Stimulated activated CD8-positive, alpha-beta memory T cell treated with anti-CD3 and anti-CD28 coated beads, Interleukin-15, amount 100 ng/mL, for 4 hours (primary cell): ENCODE measurements at regions not wholly inside any gene's neighbourhood (a gene's known extent, or its start where the extent isn't known, plus 50 kb on each side); places are given as distances from the start of the nearest gene placed in this dataset.
"Not testable (repeated sequence)": the region's sequence is repeated elsewhere in the genome, so short reads cannot be mapped to it uniquely, and the experiment has no call there.

ENCODE experiments used
- DNase-seq, 2 donors: peaks; one replicate each; pipeline ENCODE4 v3.0.0-alpha.2; 2020; ENCODE audit warnings: low read depth in 2 of 2

- no peak for DNase-seq
Measured at GRCh38 chr14:101634850-101635748, 73.8 kb downstream of the DIO3 start.

- no peak for DNase-seq
Measured at GRCh38 chr14:101635749-101636560, 74.7 kb downstream of the DIO3 start.

- DNase-seq = no peak
Measured at GRCh38 chr14:101639241-101639833, 78.0 kb downstream of the DIO3 start.

- DNase-seq = no peak
Measured at GRCh38 chr14:101643651-101644050, 82.4 kb downstream of the DIO3 start.

- DNase-seq = no peak
Measured at GRCh38 chr14:101654051-101654450, 92.8 kb downstream of the DIO3 start.

GRCh38 chr14:101657372-101657771 is 96.1 kb downstream of the DIO3 start:
- DNase-seq = no peak

GRCh38 chr14:101665478-101666078 is 95.9 kb upstream of the PPP2R5C start:
- DNase-seq = no peak

GRCh38 chr14:101666264-101666663 is 95.2 kb upstream of the PPP2R5C start:
- no peak for DNase-seq

- DNase-seq = no peak
Measured at GRCh38 chr14:101669629-101670028, 91.9 kb upstream of the PPP2R5C start.

- no peak for DNase-seq
Measured at GRCh38 chr14:101673873-101674272, 87.6 kb upstream of the PPP2R5C start.

- not testable (repeated sequence) for DNase-seq
Measured at GRCh38 chr14:101675835-101676234, 85.7 kb upstream of the PPP2R5C start.

- not testable (repeated sequence) for DNase-seq
Measured at GRCh38 chr14:101677912-101678327, 83.6 kb upstream of the PPP2R5C start.

GRCh38 chr14:101681795-101682194 is 79.7 kb upstream of the PPP2R5C start:
- no peak for DNase-seq

- DNase-seq = no peak
Measured at GRCh38 chr14:101683365-101683764, 78.1 kb upstream of the PPP2R5C start.

- DNase-seq = no peak
Measured at GRCh38 chr14:101687756-101688546, 73.6 kb upstream of the PPP2R5C start.

- DNase-seq = no peak
Measured at GRCh38 chr14:101689039-101689501, 72.4 kb upstream of the PPP2R5C start.

- not testable (repeated sequence) for DNase-seq
Measured at GRCh38 chr14:101689966-101690365, 71.5 kb upstream of the PPP2R5C start.

GRCh38 chr14:101695659-101696058 is 65.8 kb upstream of the PPP2R5C start:
- DNase-seq = no peak

GRCh38 chr14:101704140-101704539 is 57.4 kb upstream of the PPP2R5C start:
- no peak for DNase-seq

- peak in 1 of 2 donors; percentile 46 for DNase-seq
Measured at GRCh38 chr14:101705733-101706508, 55.6 kb upstream of the PPP2R5C start.
